Parathyroid adenoma (tissue), 2 donors: ENCODE measurements at regions not wholly inside any gene's neighbourhood (a gene's known extent, or its start where the extent isn't known, plus 50 kb on each side); places are given as distances from the start of the nearest gene placed in this dataset.

ENCODE experiments used
- H2AFZ ChIP-seq: fragments of 300-600 bp; sonication (generic); one replicate; pipeline ENCODE4 v1.7.0; 2017; ENCODE audit warnings: antibody characterized with exemption, mild to moderate bottlenecking
- H3K27ac ChIP-seq: fragments of 300-600 bp; sonication (generic); one replicate; pipeline ENCODE4 v1.7.0; 2017
- H3K27me3 ChIP-seq: fragments of 300-600 bp; sonication (generic); one replicate; pipeline ENCODE4 v1.7.0; 2017; ENCODE audit warnings: low read length; ENCODE audit not compliant: control insufficient read depth, insufficient read depth
- H3K36me3 ChIP-seq: fragments of 300-600 bp; sonication (generic); one replicate; pipeline ENCODE4 v1.7.0; 2017; ENCODE audit warnings: low read length; ENCODE audit not compliant: control insufficient read depth, insufficient read depth
- H3K4me1 ChIP-seq: fragments of 300-600 bp; sonication (generic); one replicate; pipeline ENCODE4 v1.7.0; 2017; ENCODE audit warnings: control low read depth
- H3K4me2 ChIP-seq: fragments of 300-600 bp; sonication (generic); one replicate; pipeline ENCODE4 v1.7.0; 2017; ENCODE audit warnings: low read length
- H3K4me3 ChIP-seq: fragments of 300-600 bp; sonication (generic); one replicate; pipeline ENCODE4 v1.7.0; 2017; ENCODE audit warnings: low read depth, low read length
- H3K79me2 ChIP-seq: fragments of 300-600 bp; sonication (generic); one replicate; pipeline ENCODE4 v1.7.0; 2017; ENCODE audit warnings: control low read depth
- H3K9ac ChIP-seq: fragments of 300-600 bp; sonication (generic); one replicate; pipeline ENCODE4 v1.7.0; 2017; ENCODE audit warnings: mild to moderate bottlenecking
- H3K9me3 ChIP-seq: fragments of 300-600 bp; sonication (generic); one replicate; pipeline ENCODE4 v1.7.0; 2017; ENCODE audit warnings: low read length; ENCODE audit not compliant: control insufficient read depth
- TF ChIP-seq, protein P1 (sequence below): fragments of 300-600 bp; sonication (generic); IDR thresholded peaks from one replicate; pipeline ENCODE4 v1.7.0; 2017; ENCODE audit warnings: antibody characterized with exemption, mild to moderate bottlenecking
- donor health status: primary hyperparathyroidism.

DNA sequence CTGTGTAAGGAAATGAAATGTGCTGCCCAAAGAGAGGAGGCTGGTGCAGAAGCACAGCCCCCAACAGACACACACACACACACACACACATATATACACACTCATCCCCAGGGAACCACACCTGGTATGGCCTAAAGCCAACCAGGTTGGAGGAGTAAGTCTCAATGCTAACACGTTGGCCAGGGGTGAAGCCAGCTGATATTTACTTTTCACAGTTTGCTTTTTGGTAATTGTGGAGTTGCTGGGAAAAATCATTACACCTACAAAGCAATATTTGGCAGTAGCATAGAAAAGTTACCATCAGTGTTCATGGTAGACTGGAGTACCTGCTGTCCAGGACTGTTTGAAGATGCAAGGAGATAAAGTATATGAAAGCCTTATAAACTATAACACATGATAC, 50.3 kb upstream of the NAA20 start:
- Histone ChIP-seq H3K27me3 (no peaks in the 10 kb centered on the region), H2AFZ (no peak overlapping the region), H3K4me2 (no peak overlapping the region), H3K27ac (no peak overlapping the region), H3K9ac (no peak overlapping the region), H3K36me3 (no peaks in the 10 kb centered on the region), H3K4me1 (no peaks in the 10 kb centered on the region), H3K4me3 (no peak overlapping the region), H3K9me3 (no peaks in the 10 kb centered on the region), H3K79me2 (no peaks in the 10 kb centered on the region)
- TF ChIP-seq, protein P1, sequence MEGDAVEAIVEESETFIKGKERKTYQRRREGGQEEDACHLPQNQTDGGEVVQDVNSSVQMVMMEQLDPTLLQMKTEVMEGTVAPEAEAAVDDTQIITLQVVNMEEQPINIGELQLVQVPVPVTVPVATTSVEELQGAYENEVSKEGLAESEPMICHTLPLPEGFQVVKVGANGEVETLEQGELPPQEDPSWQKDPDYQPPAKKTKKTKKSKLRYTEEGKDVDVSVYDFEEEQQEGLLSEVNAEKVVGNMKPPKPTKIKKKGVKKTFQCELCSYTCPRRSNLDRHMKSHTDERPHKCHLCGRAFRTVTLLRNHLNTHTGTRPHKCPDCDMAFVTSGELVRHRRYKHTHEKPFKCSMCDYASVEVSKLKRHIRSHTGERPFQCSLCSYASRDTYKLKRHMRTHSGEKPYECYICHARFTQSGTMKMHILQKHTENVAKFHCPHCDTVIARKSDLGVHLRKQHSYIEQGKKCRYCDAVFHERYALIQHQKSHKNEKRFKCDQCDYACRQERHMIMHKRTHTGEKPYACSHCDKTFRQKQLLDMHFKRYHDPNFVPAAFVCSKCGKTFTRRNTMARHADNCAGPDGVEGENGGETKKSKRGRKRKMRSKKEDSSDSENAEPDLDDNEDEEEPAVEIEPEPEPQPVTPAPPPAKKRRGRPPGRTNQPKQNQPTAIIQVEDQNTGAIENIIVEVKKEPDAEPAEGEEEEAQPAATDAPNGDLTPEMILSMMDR, result no peak
